ENCODE measurements at regions not wholly inside any gene's neighbourhood (a gene's known extent, or its start where the extent isn't known, plus 50 kb on each side); places are given as distances from the start of the nearest gene placed in this dataset.

GRCh38 chr13:99653526-99653925 lies 152.3 kb downstream of the TM9SF2 start:
- Histone ChIP-seq H3K27me3 (ENCODE audit: control insufficient read depth in 1 of 2, insufficient read depth in 2 of 2, low read length in 2 of 2) (no peaks in the 10 kb centered on the region), H3K4me3 (ENCODE audit: low read depth in 1 of 2, low read length in 2 of 2) (no peak overlapping the region), H3K4me1 (ENCODE audit: control insufficient read depth in 1 of 2, insufficient read depth in 2 of 2, low read length in 2 of 2) (peaks cover 8 to 13% of the 10 kb centered on the region in 2 donors), H3K9ac (ENCODE audit: low read depth in 1 of 2, low read length in 2 of 2) (no peak overlapping the region), H3K9me3 (ENCODE audit: control insufficient read depth in 1 of 2, low read length in 2 of 2) (no peaks in the 10 kb centered on the region), H3K27ac (ENCODE audit: low read depth, low read length) (no peak overlapping the region), H3K36me3 (ENCODE audit: control insufficient read depth in 1 of 2, insufficient read depth in 2 of 2, low read length in 2 of 2) (no peaks in the 10 kb centered on the region)

- Histone ChIP-seq H3K27me3 (ENCODE audit: control insufficient read depth in 1 of 2, insufficient read depth in 2 of 2, low read length in 2 of 2) (no peaks in the 10 kb centered on the region), H3K9me3 (ENCODE audit: control insufficient read depth in 1 of 2, low read length in 2 of 2) (no peaks in the 10 kb centered on the region), H3K36me3 (ENCODE audit: control insufficient read depth in 1 of 2, insufficient read depth in 2 of 2, low read length in 2 of 2) (no peaks in the 10 kb centered on the region), H3K27ac (ENCODE audit: low read depth, low read length) (no peak overlapping the region), H3K9ac (ENCODE audit: low read depth in 1 of 2, low read length in 2 of 2) (no peak overlapping the region), H3K4me3 (ENCODE audit: low read depth in 1 of 2, low read length in 2 of 2) (no peak overlapping the region), H3K4me1 (ENCODE audit: control insufficient read depth in 1 of 2, insufficient read depth in 2 of 2, low read length in 2 of 2) (peaks cover 8 to 13% of the 10 kb centered on the region in 2 donors)
These were observed 151.6 kb downstream of the TM9SF2 start for GRCh38 chr13:99652901-99653300.

GRCh38 chr13:99652141-99652540 lies 150.9 kb downstream of the TM9SF2 start:
- Histone ChIP-seq H3K36me3 (ENCODE audit: control insufficient read depth in 1 of 2, insufficient read depth in 2 of 2, low read length in 2 of 2) (no peaks in the 10 kb centered on the region), H3K27me3 (ENCODE audit: control insufficient read depth in 1 of 2, insufficient read depth in 2 of 2, low read length in 2 of 2) (no peaks in the 10 kb centered on the region), H3K9me3 (ENCODE audit: control insufficient read depth in 1 of 2, low read length in 2 of 2) (no peaks in the 10 kb centered on the region), H3K4me3 (ENCODE audit: low read depth in 1 of 2, low read length in 2 of 2) (no peak overlapping the region), H3K27ac (ENCODE audit: low read depth, low read length) (no peak overlapping the region), H3K9ac (ENCODE audit: low read depth in 1 of 2, low read length in 2 of 2) (no peak overlapping the region), H3K4me1 (ENCODE audit: control insufficient read depth in 1 of 2, insufficient read depth in 2 of 2, low read length in 2 of 2) (peaks cover 4 to 9% of the 10 kb centered on the region in 2 donors)

- Histone ChIP-seq H3K4me3 (ENCODE audit: low read depth in 1 of 2, low read length in 2 of 2) (no peak overlapping the region), H3K27me3 (ENCODE audit: control insufficient read depth in 1 of 2, insufficient read depth in 2 of 2, low read length in 2 of 2) (no peaks in the 10 kb centered on the region), H3K9ac (ENCODE audit: low read depth in 1 of 2, low read length in 2 of 2) (no peak overlapping the region)
These were observed 149.7 kb downstream of the TM9SF2 start for GRCh38 chr13:99651016-99651415.

GRCh38 chr13:99650410-99650809 lies 149.1 kb downstream of the TM9SF2 start:
- Histone ChIP-seq H3K27ac (ENCODE audit: low read depth, low read length) (no peak overlapping the region), H3K27me3 (ENCODE audit: control insufficient read depth in 1 of 2, insufficient read depth in 2 of 2, low read length in 2 of 2) (no peaks in the 10 kb centered on the region), H3K4me3 (ENCODE audit: low read depth in 1 of 2, low read length in 2 of 2) (no peak overlapping the region), H3K9ac (ENCODE audit: low read depth in 1 of 2, low read length in 2 of 2) (no peak overlapping the region), H3K36me3 (ENCODE audit: control insufficient read depth in 1 of 2, insufficient read depth in 2 of 2, low read length in 2 of 2) (no peaks in the 10 kb centered on the region), H3K9me3 (ENCODE audit: control insufficient read depth in 1 of 2, low read length in 2 of 2) (no peaks in the 10 kb centered on the region), H3K4me1 (ENCODE audit: control insufficient read depth in 1 of 2, insufficient read depth in 2 of 2, low read length in 2 of 2) (no peaks in the 10 kb centered on the region)

More at GRCh38 chr13:99651016-99651415, 149.7 kb downstream of the TM9SF2 start:
- H3K4me1 ChIP-seq (ENCODE audit: control insufficient read depth in 1 of 2, insufficient read depth in 2 of 2, low read length in 2 of 2): no peaks in the 10 kb centered on the region
- H3K36me3 ChIP-seq (ENCODE audit: control insufficient read depth in 1 of 2, insufficient read depth in 2 of 2, low read length in 2 of 2): no peaks in the 10 kb centered on the region
- no peak overlapping the region for H3K27ac ChIP-seq (ENCODE audit: low read depth, low read length)
- H3K9me3 ChIP-seq (ENCODE audit: control insufficient read depth in 1 of 2, low read length in 2 of 2): no peaks in the 10 kb centered on the region

- H3K9ac ChIP-seq (ENCODE audit: low read depth in 1 of 2, low read length in 2 of 2): no peak overlapping the region
- H3K27me3 ChIP-seq (ENCODE audit: control insufficient read depth in 1 of 2, insufficient read depth in 2 of 2, low read length in 2 of 2): no peaks in the 10 kb centered on the region
- H3K9me3 ChIP-seq (ENCODE audit: control insufficient read depth in 1 of 2, low read length in 2 of 2): no peaks in the 10 kb centered on the region
- no peak overlapping the region for H3K27ac ChIP-seq (ENCODE audit: low read depth, low read length)
- H3K4me1 ChIP-seq (ENCODE audit: control insufficient read depth in 1 of 2, insufficient read depth in 2 of 2, low read length in 2 of 2): no peaks in the 10 kb centered on the region
- H3K36me3 ChIP-seq (ENCODE audit: control insufficient read depth in 1 of 2, insufficient read depth in 2 of 2, low read length in 2 of 2): no peaks in the 10 kb centered on the region
- H3K4me3 ChIP-seq (ENCODE audit: low read depth in 1 of 2, low read length in 2 of 2): no peak overlapping the region
These were observed 147.7 kb downstream of the TM9SF2 start for GRCh38 chr13:99648927-99649326.

- no peaks in the 10 kb centered on the region for H3K27me3 ChIP-seq (ENCODE audit: control insufficient read depth in 1 of 2, insufficient read depth in 2 of 2, low read length in 2 of 2)
- H3K9me3 ChIP-seq (ENCODE audit: control insufficient read depth in 1 of 2, low read length in 2 of 2): no peaks in the 10 kb centered on the region
- no peak overlapping the region for H3K4me3 ChIP-seq (ENCODE audit: low read depth in 1 of 2, low read length in 2 of 2)
- no peaks in the 10 kb centered on the region for H3K4me1 ChIP-seq (ENCODE audit: control insufficient read depth in 1 of 2, insufficient read depth in 2 of 2, low read length in 2 of 2)
- H3K36me3 ChIP-seq (ENCODE audit: control insufficient read depth in 1 of 2, insufficient read depth in 2 of 2, low read length in 2 of 2): no peaks in the 10 kb centered on the region
- no peak overlapping the region for H3K27ac ChIP-seq (ENCODE audit: low read depth, low read length)
- H3K9ac ChIP-seq (ENCODE audit: low read depth in 1 of 2, low read length in 2 of 2): no peak overlapping the region
These were observed 146.9 kb downstream of the TM9SF2 start for GRCh38 chr13:99648066-99648665.

GRCh38 chr13:99647596-99647985 lies 146.3 kb downstream of the TM9SF2 start:
- H3K4me1 ChIP-seq (ENCODE audit: control insufficient read depth in 1 of 2, insufficient read depth in 2 of 2, low read length in 2 of 2): no peaks in the 10 kb centered on the region
- no peak overlapping the region for H3K9ac ChIP-seq (ENCODE audit: low read depth in 1 of 2, low read length in 2 of 2)
- H3K9me3 ChIP-seq (ENCODE audit: control insufficient read depth in 1 of 2, low read length in 2 of 2): no peaks in the 10 kb centered on the region
- H3K27me3 ChIP-seq (ENCODE audit: control insufficient read depth in 1 of 2, insufficient read depth in 2 of 2, low read length in 2 of 2): no peaks in the 10 kb centered on the region
- no peak overlapping the region for H3K27ac ChIP-seq (ENCODE audit: low read depth, low read length)
- no peaks in the 10 kb centered on the region for H3K36me3 ChIP-seq (ENCODE audit: control insufficient read depth in 1 of 2, insufficient read depth in 2 of 2, low read length in 2 of 2)
- H3K4me3 ChIP-seq (ENCODE audit: low read depth in 1 of 2, low read length in 2 of 2): no peak overlapping the region

- Histone ChIP-seq H3K9me3 (ENCODE audit: control insufficient read depth in 1 of 2, low read length in 2 of 2) (no peaks in the 10 kb centered on the region), H3K4me3 (ENCODE audit: low read depth in 1 of 2, low read length in 2 of 2) (no peak overlapping the region), H3K27me3 (ENCODE audit: control insufficient read depth in 1 of 2, insufficient read depth in 2 of 2, low read length in 2 of 2) (no peaks in the 10 kb centered on the region), H3K9ac (ENCODE audit: low read depth in 1 of 2, low read length in 2 of 2) (no peak overlapping the region), H3K4me1 (ENCODE audit: control insufficient read depth in 1 of 2, insufficient read depth in 2 of 2, low read length in 2 of 2) (no peaks in the 10 kb centered on the region), H3K36me3 (ENCODE audit: control insufficient read depth in 1 of 2, insufficient read depth in 2 of 2, low read length in 2 of 2) (no peaks in the 10 kb centered on the region), H3K27ac (ENCODE audit: low read depth, low read length) (no peak overlapping the region)
These were observed 145.8 kb downstream of the TM9SF2 start for GRCh38 chr13:99646866-99647595.

GRCh38 chr13:99642841-99643240 lies 141.6 kb downstream of the TM9SF2 start:
- H3K36me3 ChIP-seq (ENCODE audit: control insufficient read depth in 1 of 2, insufficient read depth in 2 of 2, low read length in 2 of 2): no peaks in the 10 kb centered on the region
- H3K4me3 ChIP-seq (ENCODE audit: low read depth in 1 of 2, low read length in 2 of 2): no peak overlapping the region
- no peaks in the 10 kb centered on the region for H3K4me1 ChIP-seq (ENCODE audit: control insufficient read depth in 1 of 2, insufficient read depth in 2 of 2, low read length in 2 of 2)
- H3K9ac ChIP-seq (ENCODE audit: low read depth in 1 of 2, low read length in 2 of 2): no peak overlapping the region
- H3K9me3 ChIP-seq (ENCODE audit: control insufficient read depth in 1 of 2, low read length in 2 of 2): no peaks in the 10 kb centered on the region
- H3K27me3 ChIP-seq (ENCODE audit: control insufficient read depth in 1 of 2, insufficient read depth in 2 of 2, low read length in 2 of 2): no peaks in the 10 kb centered on the region
- no peak overlapping the region for H3K27ac ChIP-seq (ENCODE audit: low read depth, low read length)
